ENCODE measurements at regions not wholly inside any gene's neighbourhood (a gene's known extent, or its start where the extent isn't known, plus 50 kb on each side); places are given as distances from the start of the nearest gene placed in this dataset.
A peak's percentile ranks its signal among the peaks of the same experiment; 100 is the strongest.

GRCh38 chr7:46989247-46989646 lies 592.7 kb downstream of the TNS3 start:
- no peak for DNase-seq (ENCODE audit: low spot score)

- DNase-seq (ENCODE audit: low spot score) = peak; percentile 55
Measured at GRCh38 chr7:46982928-46983327, 599.0 kb downstream of the TNS3 start.

- no peak for DNase-seq (ENCODE audit: low spot score)
Measured at GRCh38 chr7:46979439-46979838, 602.5 kb downstream of the TNS3 start.

- DNase-seq (ENCODE audit: low spot score) = no peak
Measured at GRCh38 chr7:46975493-46975892, 606.4 kb downstream of the TNS3 start.

- DNase-seq (ENCODE audit: low spot score) = peak; percentile 88
Measured at GRCh38 chr7:46972205-46972604, 609.7 kb downstream of the TNS3 start.

GRCh38 chr7:46970476-46970875 lies 611.4 kb downstream of the TNS3 start:
- peak; percentile 31 for DNase-seq (ENCODE audit: low spot score)

GRCh38 chr7:46970131-46970430 lies 611.8 kb downstream of the TNS3 start:
- DNase-seq (ENCODE audit: low spot score) = no peak

GRCh38 chr7:46969303-46970130 lies 612.4 kb downstream of the TNS3 start:
- peak; percentile 90 for DNase-seq (ENCODE audit: low spot score)

- no peak for DNase-seq (ENCODE audit: low spot score)
Measured at GRCh38 chr7:46968003-46968402, 613.9 kb downstream of the TNS3 start.

- DNase-seq (ENCODE audit: low spot score) = no peak
Measured at GRCh38 chr7:46963719-46964118, 618.2 kb downstream of the TNS3 start.

GRCh38 chr7:46960970-46961369 lies 620.9 kb downstream of the TNS3 start:
- no peak for DNase-seq (ENCODE audit: low spot score)

- peak; percentile 40 for DNase-seq (ENCODE audit: low spot score)
Measured at GRCh38 chr7:46957195-46957594, 624.7 kb downstream of the TNS3 start.

GRCh38 chr7:46955531-46955930 lies 626.4 kb downstream of the TNS3 start:
- no peak for DNase-seq (ENCODE audit: low spot score)

GRCh38 chr7:46954181-46954580 lies 627.7 kb downstream of the TNS3 start:
- no peak for DNase-seq (ENCODE audit: low spot score)

GRCh38 chr7:46953008-46953407 lies 628.9 kb downstream of the TNS3 start:
- DNase-seq (ENCODE audit: low spot score) = no peak

- no peak for DNase-seq (ENCODE audit: low spot score)
Measured at GRCh38 chr7:46949270-46949931, 632.5 kb downstream of the TNS3 start.

GRCh38 chr7:46948716-46949115 lies 633.2 kb downstream of the TNS3 start:
- no peak for DNase-seq (ENCODE audit: low spot score)

GRCh38 chr7:46945328-46945727 lies 636.6 kb downstream of the TNS3 start:
- no peak for DNase-seq (ENCODE audit: low spot score)

- DNase-seq (ENCODE audit: low spot score) = no peak
Measured at GRCh38 chr7:46943996-46944395, 637.9 kb downstream of the TNS3 start.

- DNase-seq (ENCODE audit: low spot score) = no peak
Measured at GRCh38 chr7:46942574-46942973, 639.3 kb downstream of the TNS3 start.

GRCh38 chr7:46940178-46940577 lies 641.7 kb downstream of the TNS3 start:
- no peak for DNase-seq (ENCODE audit: low spot score)

- DNase-seq (ENCODE audit: low spot score) = no peak
Measured at GRCh38 chr7:46939558-46939957, 642.4 kb downstream of the TNS3 start.

GRCh38 chr7:46939089-46939488 lies 642.8 kb downstream of the TNS3 start:
- no peak for DNase-seq (ENCODE audit: low spot score)

GRCh38 chr7:46937826-46938225 lies 644.1 kb downstream of the TNS3 start:
- DNase-seq (ENCODE audit: low spot score) = no peak

Measured in kidney tubule cell (primary cell).